Stomach smooth muscle (tissue), 2 donors: ENCODE measurements at regions not wholly inside any gene's neighbourhood (a gene's known extent, or its start where the extent isn't known, plus 50 kb on each side); places are given as distances from the start of the nearest gene placed in this dataset.
"Not testable (repeated sequence)": the region's sequence is repeated elsewhere in the genome, so short reads cannot be mapped to it uniquely, and the experiment has no call there.

Experiments
- H3K27ac ChIP-seq: one replicate; pipeline ENCODE4 v1.7.0; 2013; ENCODE audit warnings: mild to moderate bottlenecking, low read length, inconsistent platforms
- H3K27me3 ChIP-seq, 2 donors: one replicate each; pipeline ENCODE4 v1.7.0; 2013; ENCODE audit warnings: low read length in 2 of 2; ENCODE audit not compliant: insufficient read depth in 2 of 2, control insufficient read depth in 1 of 2
- H3K36me3 ChIP-seq, 2 donors: one replicate each; pipeline ENCODE4 v1.7.0; 2013; ENCODE audit warnings: low read length in 2 of 2; ENCODE audit not compliant: control insufficient read depth in 2 of 2, insufficient read depth in 2 of 2
- H3K4me1 ChIP-seq: one replicate; pipeline ENCODE4 v1.7.0; 2013; ENCODE audit warnings: low read length; ENCODE audit not compliant: control insufficient read depth, insufficient read depth
- H3K4me3 ChIP-seq, 2 donors: one replicate each; pipeline ENCODE4 v1.7.0; 2013; ENCODE audit warnings: low read length in 2 of 2
- H3K9ac ChIP-seq, 2 donors: one replicate each; pipeline ENCODE4 v1.7.0; 2013; ENCODE audit warnings: low read length in 2 of 2, mild to moderate bottlenecking in 1 of 2
- H3K9me3 ChIP-seq, 2 donors: one replicate each; pipeline ENCODE4 v1.7.0; 2013; ENCODE audit warnings: low read length in 2 of 2; ENCODE audit not compliant: control insufficient read depth in 2 of 2
- donor health status: healthy.
- donor health status: Pancreatic carcinoma.

DNA sequence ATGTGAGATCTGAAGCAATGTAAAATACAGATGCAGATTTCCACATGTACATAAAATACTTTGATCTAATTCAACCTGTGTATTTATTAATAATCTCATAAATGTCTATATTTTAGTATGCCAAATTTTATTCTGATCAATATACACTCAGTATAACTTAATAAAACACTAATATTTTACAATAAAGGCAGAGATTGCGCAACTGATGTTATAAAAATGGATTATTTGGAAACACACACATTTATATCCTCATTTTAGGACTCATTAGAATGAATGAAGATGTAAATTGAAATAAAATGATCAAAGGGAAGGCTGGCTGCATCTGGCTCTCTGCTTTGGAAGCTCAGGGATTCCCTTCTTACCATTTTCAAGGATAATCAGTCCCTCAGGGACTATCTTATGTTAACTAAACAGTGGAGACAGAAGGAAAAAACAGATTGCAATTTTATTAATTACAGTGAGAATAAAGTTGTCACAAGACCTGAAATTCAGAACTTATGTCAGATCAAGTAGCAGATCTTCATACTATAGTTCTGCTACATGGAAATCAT, 900.9 kb upstream of the EPHA5 start:
- no peak overlapping the region for H3K4me3 ChIP-seq
- no peaks in the 10 kb centered on the region for H3K9me3 ChIP-seq
- H3K9ac ChIP-seq: no peak overlapping the region
- H3K27ac ChIP-seq: no peak overlapping the region
- H3K4me1 ChIP-seq: no peaks in the 10 kb centered on the region
- no peaks in the 10 kb centered on the region for H3K36me3 ChIP-seq
- H3K27me3 ChIP-seq: no peaks in the 10 kb centered on the region

DNA sequence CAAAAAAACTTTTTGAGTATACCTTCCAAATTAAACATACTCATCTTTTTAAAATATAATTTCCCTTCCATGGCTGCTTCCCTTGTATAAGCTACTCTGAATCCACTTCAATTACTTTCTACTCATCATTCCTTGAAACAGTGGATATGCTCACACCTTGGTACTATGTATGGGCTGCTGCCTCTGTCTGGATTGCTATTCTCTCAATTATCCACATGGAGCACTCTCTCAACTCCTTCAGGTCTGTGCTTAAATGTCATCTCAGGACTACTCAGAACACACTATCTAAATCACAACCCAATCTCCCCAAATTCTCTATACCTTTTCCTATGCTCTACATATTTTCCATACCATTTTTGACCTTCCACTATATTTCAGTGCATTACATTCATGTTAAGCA, 898.9 kb upstream of the EPHA5 start:
- Histone ChIP-seq H3K4me3 (no peak overlapping the region), H3K9ac (no peak overlapping the region), H3K27me3 (no peaks in the 10 kb centered on the region), H3K9me3 (no peaks in the 10 kb centered on the region), H3K36me3 (no peaks in the 10 kb centered on the region), H3K27ac (no peak overlapping the region), H3K4me1 (no peaks in the 10 kb centered on the region)

DNA sequence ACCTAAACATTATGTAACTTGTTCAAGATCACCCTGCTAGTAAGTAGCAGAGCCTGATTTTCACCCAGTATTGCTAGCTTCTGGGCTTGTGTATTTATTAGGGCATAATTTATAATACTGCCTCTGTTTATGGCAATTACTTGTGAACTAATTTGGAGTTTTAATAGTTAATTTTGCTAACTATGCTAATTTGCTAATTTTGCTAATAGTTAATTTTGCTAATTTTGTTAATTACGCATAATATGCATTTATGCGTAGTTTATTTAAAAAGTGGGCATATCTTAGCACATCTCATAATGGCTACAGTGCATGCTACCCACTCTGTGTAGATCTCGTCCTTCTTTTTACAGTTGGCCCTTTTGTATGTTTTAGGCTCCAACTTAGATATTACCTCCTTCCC, 898.1 kb upstream of the EPHA5 start:
- Histone ChIP-seq H3K9ac (no peak overlapping the region), H3K9me3 (no peaks in the 10 kb centered on the region), H3K27ac (no peak overlapping the region), H3K36me3 (no peaks in the 10 kb centered on the region), H3K4me1 (no peaks in the 10 kb centered on the region), H3K27me3 (no peaks in the 10 kb centered on the region), H3K4me3 (no peak overlapping the region)

DNA sequence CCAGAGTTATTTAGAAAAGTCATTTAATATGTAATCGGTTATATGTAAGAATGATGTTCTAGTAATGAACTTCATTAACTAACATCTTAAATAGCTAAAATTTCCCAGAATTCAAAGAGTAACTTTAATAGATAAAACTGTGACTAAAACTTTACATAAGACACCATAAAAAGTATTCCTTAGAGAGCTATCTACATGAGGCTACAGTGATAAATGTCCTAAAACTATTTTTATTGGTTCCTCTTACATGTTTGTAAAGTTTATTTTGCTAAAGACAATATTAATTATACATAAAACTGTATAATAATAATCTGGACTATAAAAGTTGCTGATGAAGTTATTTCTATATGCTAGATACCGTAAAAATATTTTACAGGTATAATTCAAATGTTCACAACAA, 897.7 kb upstream of the EPHA5 start:
- H3K4me3 ChIP-seq: no peak overlapping the region
- no peak overlapping the region for H3K27ac ChIP-seq
- no peak overlapping the region for H3K9ac ChIP-seq
- no peaks in the 10 kb centered on the region for H3K9me3 ChIP-seq
- no peaks in the 10 kb centered on the region for H3K36me3 ChIP-seq
- H3K4me1 ChIP-seq: no peaks in the 10 kb centered on the region
- no peaks in the 10 kb centered on the region for H3K27me3 ChIP-seq

DNA sequence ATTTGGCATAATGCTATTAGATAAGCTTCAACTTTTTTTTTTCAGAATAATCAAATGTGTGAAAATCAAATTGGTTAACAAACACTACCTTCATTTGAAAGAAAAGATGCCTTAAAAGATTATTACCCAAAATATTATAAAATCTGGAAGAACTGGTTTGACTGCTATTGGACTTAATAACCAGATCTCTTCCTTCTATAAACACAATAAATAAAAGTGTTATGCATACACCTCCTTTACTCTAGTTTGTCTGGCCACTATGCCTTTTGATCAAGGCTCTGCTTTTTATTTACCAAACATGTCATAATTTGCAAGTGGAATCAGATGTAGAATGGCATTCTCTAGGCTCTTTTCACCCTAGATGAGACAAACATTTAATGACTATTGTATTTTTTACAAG, 897.3 kb upstream of the EPHA5 start:
- no peak overlapping the region for H3K4me3 ChIP-seq
- H3K9me3 ChIP-seq: no peaks in the 10 kb centered on the region
- H3K36me3 ChIP-seq: no peaks in the 10 kb centered on the region
- H3K9ac ChIP-seq: no peak overlapping the region
- no peak overlapping the region for H3K27ac ChIP-seq
- H3K27me3 ChIP-seq: no peaks in the 10 kb centered on the region
- H3K4me1 ChIP-seq: no peaks in the 10 kb centered on the region

DNA sequence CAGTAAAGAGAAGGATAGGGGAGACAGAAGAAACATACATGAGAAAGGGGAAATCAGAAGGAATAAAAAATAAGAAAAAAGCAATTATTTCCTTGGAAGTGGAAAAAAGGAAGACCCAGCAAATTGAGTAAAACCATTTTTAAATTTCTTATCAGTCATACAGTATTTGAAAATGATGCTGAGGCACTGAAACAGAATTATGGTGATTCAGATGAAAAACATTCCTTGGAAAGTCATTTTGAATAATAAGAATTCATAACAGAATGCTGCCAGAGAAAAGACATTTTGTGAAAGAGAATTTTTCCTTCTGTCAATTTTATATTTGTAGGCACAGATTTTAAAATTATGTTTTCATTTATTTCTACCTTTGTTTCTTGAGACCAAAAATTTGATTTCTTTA, 895.5 kb upstream of the EPHA5 start:
- Histone ChIP-seq H3K9ac (no peak overlapping the region), H3K27me3 (no peaks in the 10 kb centered on the region), H3K9me3 (no peaks in the 10 kb centered on the region), H3K4me1 (no peaks in the 10 kb centered on the region), H3K27ac (no peak overlapping the region), H3K4me3 (no peak overlapping the region), H3K36me3 (no peaks in the 10 kb centered on the region)

DNA sequence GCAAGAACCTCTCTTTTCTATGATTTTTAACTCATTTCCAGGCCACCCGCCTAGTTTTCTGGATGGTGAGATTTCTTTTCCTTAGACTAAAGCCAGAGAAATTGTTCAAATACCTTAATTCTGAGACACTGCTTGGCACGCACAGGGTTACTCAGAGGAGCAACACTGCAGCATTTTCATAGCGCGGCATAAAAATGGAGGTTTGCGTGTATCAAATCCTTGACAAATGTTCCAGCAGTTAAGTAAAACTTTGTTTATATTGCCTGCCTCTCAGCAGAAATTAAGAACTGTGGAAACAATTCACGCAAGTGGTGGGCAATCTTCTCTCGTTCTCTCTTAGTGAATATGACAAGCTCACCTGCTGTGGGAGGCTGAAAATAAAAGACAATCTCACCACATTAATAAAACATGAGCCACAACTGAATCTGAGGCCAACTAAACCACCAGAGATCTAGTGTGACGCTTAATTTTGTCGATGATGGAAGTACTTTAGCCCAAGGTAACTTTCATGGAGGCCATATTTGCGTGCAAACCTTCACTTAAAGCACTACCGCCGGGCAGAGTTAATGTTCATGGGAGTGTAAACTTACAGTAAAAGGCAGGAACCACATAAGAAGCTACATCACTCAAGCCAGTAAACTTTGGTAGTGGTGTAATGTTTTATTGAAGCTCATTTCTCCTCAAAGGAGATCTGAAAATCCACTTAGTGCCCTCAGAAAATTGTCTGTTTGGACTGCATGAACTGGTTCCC, 894.8 kb upstream of the EPHA5 start:
- Histone ChIP-seq H3K9me3 (no peaks in the 10 kb centered on the region), H3K27ac (no peak overlapping the region), H3K4me1 (no peaks in the 10 kb centered on the region), H3K9ac (peak overlapping the region in 1 of 2 donors; percentile 0), H3K27me3 (no peaks in the 10 kb centered on the region), H3K4me3 (peak overlapping the region; percentile 57 to 60), H3K36me3 (no peaks in the 10 kb centered on the region)

DNA sequence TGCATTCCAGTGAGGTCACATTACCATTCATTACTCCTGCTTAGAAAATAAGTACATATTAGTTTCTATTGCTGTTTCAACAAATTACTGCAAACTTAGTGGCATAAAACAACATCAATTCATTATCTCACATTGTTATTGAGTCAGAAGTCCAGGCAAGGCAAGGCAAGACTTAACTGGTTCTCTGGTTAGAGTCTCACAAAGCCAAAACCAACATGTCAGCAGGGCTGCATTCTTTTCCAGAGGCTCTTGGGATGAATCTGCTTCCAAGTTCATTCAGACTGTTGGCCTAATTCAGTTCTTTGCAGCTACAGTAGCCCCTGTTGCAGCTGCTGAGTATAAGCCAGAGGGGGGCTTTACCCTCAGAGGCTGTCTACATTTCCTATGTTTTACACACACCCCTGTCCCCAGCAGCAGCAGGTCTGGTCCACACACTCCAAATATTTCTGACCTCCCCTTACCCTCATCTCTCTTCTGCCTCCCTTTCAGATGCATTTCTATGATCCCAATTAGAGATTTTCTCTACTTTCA, 892.1 kb upstream of the EPHA5 start:
- Histone ChIP-seq H3K4me3 (no peak overlapping the region), H3K36me3 (no peaks in the 10 kb centered on the region), H3K9ac (no peak overlapping the region), H3K27me3 (no peaks in the 10 kb centered on the region), H3K9me3 (no peaks in the 10 kb centered on the region), H3K27ac (no peak overlapping the region), H3K4me1 (no peaks in the 10 kb centered on the region)

DNA sequence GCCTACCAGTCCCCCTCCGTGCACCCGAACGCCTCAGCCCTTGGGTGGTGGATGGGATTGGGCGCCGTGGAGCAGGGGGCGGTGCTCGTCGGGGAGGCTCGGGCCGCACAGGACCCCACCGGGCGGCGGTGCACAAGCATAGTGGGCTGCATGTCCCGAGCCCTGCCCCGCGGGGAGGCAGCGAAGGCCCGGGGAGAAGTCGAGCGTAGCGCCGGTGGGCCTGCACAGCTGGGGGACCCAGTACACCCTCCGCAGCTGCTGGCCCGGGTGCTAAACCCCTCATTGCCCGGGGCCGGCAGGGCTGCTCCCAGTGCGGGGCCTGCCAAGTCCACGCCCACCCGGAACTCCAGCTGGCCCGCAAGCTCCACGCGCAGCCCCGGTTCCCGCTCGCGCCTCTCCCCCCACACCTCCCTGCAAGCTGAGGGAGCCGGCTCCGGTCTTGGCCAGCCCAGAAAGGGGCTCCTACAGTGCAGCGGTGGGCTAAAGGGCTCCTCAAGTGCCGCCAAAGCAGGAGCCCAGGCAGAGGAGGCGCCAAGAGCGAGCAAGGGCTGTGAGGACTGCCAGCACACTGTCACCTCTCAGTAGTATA, 891.3 kb upstream of the EPHA5 start:
- H3K9me3 ChIP-seq, H3K4me3 ChIP-seq, H3K27me3 ChIP-seq, H3K4me1 ChIP-seq, H3K9ac ChIP-seq, H3K27ac ChIP-seq, H3K36me3 ChIP-seq: not testable (repeated sequence)

DNA sequence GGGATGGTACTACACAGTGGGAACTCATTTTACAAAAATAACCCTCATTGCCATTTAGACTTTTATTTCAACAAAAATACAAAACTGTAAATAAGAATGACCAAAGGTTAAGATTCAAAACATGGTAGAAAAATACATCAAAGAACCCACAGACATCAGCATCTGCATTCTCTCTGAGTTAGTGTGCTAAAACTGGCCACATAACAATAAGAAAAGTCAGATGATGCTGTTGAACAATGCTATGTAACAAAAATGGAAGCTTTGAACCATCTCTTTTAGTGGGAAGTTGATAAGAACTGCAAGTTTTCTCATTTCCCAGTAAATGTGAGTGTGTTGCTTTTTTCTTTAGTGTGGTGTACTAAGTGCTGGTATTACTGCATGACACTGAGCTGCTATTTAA, 888.4 kb upstream of the EPHA5 start:
- H3K27me3 ChIP-seq: no peaks in the 10 kb centered on the region
- no peaks in the 10 kb centered on the region for H3K4me1 ChIP-seq
- H3K36me3 ChIP-seq: no peaks in the 10 kb centered on the region
- no peaks in the 10 kb centered on the region for H3K9me3 ChIP-seq
- no peak overlapping the region for H3K4me3 ChIP-seq
- H3K27ac ChIP-seq: no peak overlapping the region
- no peak overlapping the region for H3K9ac ChIP-seq
